WI38 (cell line): ENCODE measurements at regions not wholly inside any gene's neighbourhood (a gene's known extent, or its start where the extent isn't known, plus 50 kb on each side); places are given as distances from the start of the nearest gene placed in this dataset.
"Not testable (repeated sequence)": the region's sequence is repeated elsewhere in the genome, so short reads cannot be mapped to it uniquely, and the experiment has no call there.

Experiments
- H3K4me3 ChIP-seq: 2 replicates; pipeline ENCODE4 v1.5.1; 2011; ENCODE audit warnings: low read depth, mild to moderate bottlenecking, control low read depth, low read length
- CTCF ChIP-seq: IDR thresholded peaks from 2 replicates; pipeline ENCODE4 v1.5.1; 2012; ENCODE audit warnings: low read depth, mild to moderate bottlenecking, control low read depth, low read length

GRCh38 chr7:81871606-81872265, 101.9 kb upstream of the HGF start:
- no peak for TF ChIP-seq CTCF
- H3K4me3 ChIP-seq = no peak overlapping the region

GRCh38 chr7:81870608-81871007, 100.8 kb upstream of the HGF start:
- H3K4me3 ChIP-seq = no peak overlapping the region
- TF ChIP-seq CTCF = no peak

GRCh38 chr7:81869670-81870069, 99.8 kb upstream of the HGF start:
- no peak for TF ChIP-seq CTCF
- no peak overlapping the region for H3K4me3 ChIP-seq

- no peak for TF ChIP-seq CTCF
- H3K4me3 ChIP-seq = no peak overlapping the region
Measured at GRCh38 chr7:81865754-81866153, 95.9 kb upstream of the HGF start.

GRCh38 chr7:81859433-81859832, 89.6 kb upstream of the HGF start:
- H3K4me3 ChIP-seq = no peak overlapping the region
- no peak for TF ChIP-seq CTCF

- H3K4me3 ChIP-seq = not testable (repeated sequence)
Measured at GRCh38 chr7:81858820-81859219, 89.0 kb upstream of the HGF start.

- H3K4me3 ChIP-seq = no peak overlapping the region
- no peak for TF ChIP-seq CTCF
Measured at GRCh38 chr7:81857385-81857784, 87.5 kb upstream of the HGF start.

GRCh38 chr7:81854518-81854917, 84.7 kb upstream of the HGF start:
- H3K4me3 ChIP-seq = no peak overlapping the region
- TF ChIP-seq CTCF = no peak
